GM12872 (cell line): ENCODE measurements at regions not wholly inside any gene's neighbourhood (a gene's known extent, or its start where the extent isn't known, plus 50 kb on each side); places are given as distances from the start of the nearest gene placed in this dataset.

Source experiments
- TF ChIP-seq, protein P1 (sequence below): IDR thresholded peaks from 3 replicates; pipeline ENCODE4 v1.5.1; 2011; ENCODE audit warnings: low read depth, mild to moderate bottlenecking, low read length, moderate library complexity; ENCODE audit not compliant: insufficient read depth

DNA sequence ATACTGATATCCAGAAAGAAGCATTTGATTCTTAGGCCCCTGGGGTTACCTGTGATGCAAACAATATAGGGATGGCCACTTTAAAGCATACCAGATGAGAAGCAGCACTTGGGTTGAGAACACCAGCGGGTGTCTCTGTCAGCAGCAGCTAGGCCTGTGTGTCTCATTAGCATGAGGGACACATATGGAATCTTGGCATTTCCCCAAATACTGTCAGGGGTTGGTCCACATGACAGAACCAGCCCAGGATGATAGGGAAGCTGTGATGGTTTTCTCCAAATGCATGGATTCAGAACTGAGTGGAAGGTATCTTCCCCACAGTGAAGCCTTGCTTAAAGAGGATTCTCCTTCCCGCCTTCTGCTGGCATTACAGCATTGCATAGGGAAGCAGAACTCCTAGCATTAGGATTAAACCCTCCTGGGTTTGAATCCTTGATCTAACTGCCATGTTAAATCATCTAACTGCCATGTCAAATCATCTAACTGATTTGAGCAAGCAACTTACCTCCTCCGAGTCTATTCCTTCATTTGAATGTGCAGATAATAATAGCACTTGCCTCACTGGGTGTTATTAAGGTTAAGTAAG, 111.5 kb upstream of the WSCD2 start:
- TF ChIP-seq, protein P1, sequence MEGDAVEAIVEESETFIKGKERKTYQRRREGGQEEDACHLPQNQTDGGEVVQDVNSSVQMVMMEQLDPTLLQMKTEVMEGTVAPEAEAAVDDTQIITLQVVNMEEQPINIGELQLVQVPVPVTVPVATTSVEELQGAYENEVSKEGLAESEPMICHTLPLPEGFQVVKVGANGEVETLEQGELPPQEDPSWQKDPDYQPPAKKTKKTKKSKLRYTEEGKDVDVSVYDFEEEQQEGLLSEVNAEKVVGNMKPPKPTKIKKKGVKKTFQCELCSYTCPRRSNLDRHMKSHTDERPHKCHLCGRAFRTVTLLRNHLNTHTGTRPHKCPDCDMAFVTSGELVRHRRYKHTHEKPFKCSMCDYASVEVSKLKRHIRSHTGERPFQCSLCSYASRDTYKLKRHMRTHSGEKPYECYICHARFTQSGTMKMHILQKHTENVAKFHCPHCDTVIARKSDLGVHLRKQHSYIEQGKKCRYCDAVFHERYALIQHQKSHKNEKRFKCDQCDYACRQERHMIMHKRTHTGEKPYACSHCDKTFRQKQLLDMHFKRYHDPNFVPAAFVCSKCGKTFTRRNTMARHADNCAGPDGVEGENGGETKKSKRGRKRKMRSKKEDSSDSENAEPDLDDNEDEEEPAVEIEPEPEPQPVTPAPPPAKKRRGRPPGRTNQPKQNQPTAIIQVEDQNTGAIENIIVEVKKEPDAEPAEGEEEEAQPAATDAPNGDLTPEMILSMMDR, result no peak

- TF ChIP-seq, protein P1, result no peak
Observed at GRCh38 chr12:108019862-108020261, 109.2 kb upstream of the WSCD2 start.

DNA sequence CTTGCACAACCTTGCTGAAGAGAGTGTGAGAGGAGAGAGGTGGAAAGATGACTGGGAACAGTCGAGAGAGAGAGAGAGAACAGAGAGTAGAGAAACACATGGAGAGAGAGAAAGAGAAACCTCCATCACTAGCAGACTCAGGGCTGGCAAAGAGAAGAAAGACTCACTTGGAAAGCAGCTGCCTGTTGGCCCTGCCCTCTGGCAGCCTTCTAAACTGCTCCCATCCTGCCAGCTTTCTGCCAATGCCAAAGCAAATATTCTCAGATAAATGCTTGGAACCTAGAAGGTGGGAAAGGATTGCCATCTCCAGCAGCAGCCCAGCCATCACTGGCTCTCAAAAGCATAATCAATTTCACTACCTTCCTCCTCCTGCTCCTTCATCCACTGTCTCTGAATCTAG, 107.9 kb upstream of the WSCD2 start:
- TF ChIP-seq, protein P1, result no peak

GRCh38 chr12:108021949-108022522, 107.1 kb upstream of the WSCD2 start:
- TF ChIP-seq, protein P1, result no peak

DNA sequence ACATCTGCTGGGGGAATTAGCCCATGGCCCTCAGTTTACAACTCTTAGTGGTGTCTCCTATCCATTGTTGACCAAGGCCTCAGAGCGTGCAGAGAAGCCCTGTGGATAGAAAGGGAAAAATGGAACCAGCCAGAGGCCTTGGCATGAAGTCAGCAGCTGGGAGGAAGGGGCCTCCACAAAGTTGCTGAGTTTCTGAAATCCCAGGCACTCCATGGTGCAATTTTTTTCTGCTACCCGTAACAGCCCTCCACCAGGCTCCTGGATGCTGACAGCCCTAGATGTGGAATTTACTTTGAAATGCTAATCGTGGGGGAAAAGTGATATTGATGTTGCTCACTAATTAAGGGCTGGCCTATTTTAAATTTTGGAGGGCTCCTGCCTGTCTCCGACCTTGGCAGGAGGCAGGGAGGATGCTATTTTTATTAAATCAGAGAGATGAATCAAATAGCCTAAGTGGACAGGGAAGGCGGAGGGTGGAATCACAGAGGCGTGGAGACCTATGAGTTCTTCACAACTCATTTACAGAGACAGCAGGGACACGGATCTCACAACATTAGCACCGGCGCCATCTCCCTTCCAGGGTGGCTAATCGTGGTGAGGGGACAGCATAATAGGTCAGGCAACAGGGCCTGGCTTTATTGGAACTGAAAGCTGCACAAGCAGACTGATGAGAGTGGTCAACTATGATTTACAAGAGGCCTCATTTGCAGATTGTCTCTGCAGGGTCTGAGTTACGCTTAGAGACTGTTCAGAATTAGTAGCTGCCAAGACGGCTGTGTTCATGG, 99.8 kb upstream of the WSCD2 start:
- TF ChIP-seq, protein P1, result no peak

DNA sequence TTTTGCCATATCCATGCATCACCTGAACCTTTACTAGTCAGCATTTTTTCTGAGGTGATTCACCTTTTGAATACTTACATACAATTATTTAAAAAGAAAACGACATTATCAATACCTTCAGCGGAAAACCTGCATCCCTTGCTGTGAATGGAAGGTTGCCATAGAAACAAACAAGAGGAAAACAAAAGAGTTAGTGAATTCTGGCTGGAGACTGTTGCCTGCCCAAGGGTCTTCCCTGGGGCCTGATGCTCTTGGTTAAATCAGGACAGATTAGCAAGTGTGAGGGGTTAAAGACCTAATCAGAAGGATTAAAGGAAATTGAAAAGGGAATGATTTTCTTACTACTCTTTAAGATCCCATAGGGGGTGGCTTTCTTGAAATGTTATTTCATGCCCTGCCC, 96.0 kb upstream of the WSCD2 start:
- TF ChIP-seq, protein P1, result no peak

DNA sequence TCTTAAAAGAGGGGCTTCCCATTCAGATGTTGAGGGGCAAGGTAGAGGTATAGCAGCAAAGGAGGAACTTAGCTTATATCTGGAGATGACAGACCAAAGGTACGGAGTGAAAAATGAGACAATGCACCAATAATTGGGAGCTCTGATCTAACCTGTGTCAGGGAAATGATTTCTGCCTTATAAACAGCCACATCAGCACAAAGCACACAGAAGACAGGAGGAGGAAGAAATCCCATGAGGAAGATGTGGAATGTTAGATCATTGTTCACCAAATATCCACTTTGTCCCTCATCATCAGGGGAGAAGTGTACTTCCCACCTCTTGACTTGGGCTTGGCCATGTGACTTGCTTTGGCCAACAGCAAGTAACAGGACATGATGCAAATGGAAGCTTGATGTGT, 93.7 kb upstream of the WSCD2 start:
- TF ChIP-seq, protein P1, result no peak
